ENCODE measurements at regions not wholly inside any gene's neighbourhood (a gene's known extent, or its start where the extent isn't known, plus 50 kb on each side); places are given as distances from the start of the nearest gene placed in this dataset.
"Not testable (repeated sequence)": the region's sequence is repeated elsewhere in the genome, so short reads cannot be mapped to it uniquely, and the experiment has no call there.

DNA sequence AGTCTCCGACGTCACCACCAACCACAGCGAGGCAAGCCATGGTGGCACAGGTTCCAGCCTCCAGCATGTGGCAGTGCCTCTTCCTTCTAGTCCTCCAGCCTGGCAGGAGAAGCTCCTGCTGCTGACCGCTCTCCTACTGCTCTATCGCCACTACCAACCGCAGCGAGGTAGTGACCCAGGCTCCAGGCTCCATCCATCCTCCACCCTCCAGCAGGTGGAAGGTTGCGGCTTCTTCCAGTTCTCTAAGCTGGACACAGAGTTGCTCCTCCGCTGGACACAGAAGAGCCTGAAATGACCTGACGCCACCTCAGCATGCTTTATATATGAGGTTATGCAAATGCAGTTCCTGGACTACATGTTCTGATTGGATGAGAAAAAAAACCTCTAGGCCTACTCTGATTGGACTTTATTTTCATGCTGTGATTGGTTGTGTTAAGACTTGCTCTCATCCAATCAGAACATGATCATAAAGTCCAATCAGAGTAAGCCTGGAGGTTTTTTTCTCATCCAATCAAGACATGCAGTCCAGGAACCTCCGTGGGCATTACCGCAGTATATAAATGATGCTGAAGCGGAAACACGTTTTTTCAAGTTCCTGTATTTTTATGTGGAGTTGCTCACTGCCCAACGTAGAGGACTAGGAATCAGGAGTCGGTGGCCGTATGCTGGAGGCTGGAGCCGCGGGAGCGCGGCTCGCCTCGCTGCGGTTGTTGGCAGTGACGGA is 174.7 kb downstream of the USP22 start:
- TF ChIP-seq POLR2A, CTCF (IDR thresholded peaks at IDR 0.05): not testable (repeated sequence)

All from tibial nerve (tissue), 3 donors.